Spleen (tissue), 7 donors: ENCODE measurements at regions not wholly inside any gene's neighbourhood (a gene's known extent, or its start where the extent isn't known, plus 50 kb on each side); places are given as distances from the start of the nearest gene placed in this dataset.

Experiments used
- CTCF ChIP-seq, 11 experiments: fragments of 200-600 bp in 7 of 11; fragments of 450-650 bp in 4 of 11; sonication (generic) in 4 of 11; IDR thresholded peaks in 8 of 11; conservative IDR thresholded peaks in 3 of 11; 1 replicate in 7 of 11; 2 replicates in 4 of 11; pipeline versions ENCODE4 v1.4.0 to v1.8.0; 2016 to 2021; ENCODE audit warnings: antibody characterized with exemption in 11 of 11, inconsistent platforms in 4 of 11, mild to moderate bottlenecking in 1 of 11
- POLR2A ChIP-seq, 3 donors: fragments of 450-650 bp; IDR thresholded peaks; one replicate each; pipeline ENCODE4 v1.5.1; 2017; ENCODE audit warnings: antibody characterized with exemption in 3 of 3, mild to moderate bottlenecking in 1 of 3
- POLR2AphosphoS5 ChIP-seq, 3 donors: sonication (generic); formaldehyde crosslinking; IDR thresholded peaks; one replicate each; pipeline ENCODE4 v1.5.1; 2017; ENCODE audit warnings: antibody characterized with exemption in 3 of 3
- donor health status: DM: no; HTN: no; CAD: no; lungs with moderate emphysema.
- donor health status: DM: no; HTN: no; CAD: no.
- donor health status: DM: no; HTN: no; CAD: no.

GRCh38 chr13:73596382-73596781 lies 537.6 kb downstream of the KLF5 start:
- no peak for TF ChIP-seq CTCF (IDR thresholded peaks at IDR 0.05 in 8 of 11, conservative IDR thresholded peaks at IDR 0.05 in 3 of 11)
- no peak for TF ChIP-seq POLR2A (IDR thresholded peaks at IDR 0.05)
- no peak for TF ChIP-seq POLR2AphosphoS5 (IDR thresholded peaks at IDR 0.05)
